Posterior vena cava (tissue), 2 donors: ENCODE measurements at regions not wholly inside any gene's neighbourhood (a gene's known extent, or its start where the extent isn't known, plus 50 kb on each side); places are given as distances from the start of the nearest gene placed in this dataset.
"Not testable (repeated sequence)": the region's sequence is repeated elsewhere in the genome, so short reads cannot be mapped to it uniquely, and the experiment has no call there.

Source experiments
- DNase-seq: peaks from one replicate; pipeline ENCODE4 v3.0.0-alpha.2; 2020; ENCODE audit warnings: low spot score
- intact Hi-C, 2 donors: fragments of 100-400 bp; cut with DNase I; formaldehyde crosslinking; loops; one replicate each; pipeline versions ENCODE4 v1.14.1 to v1.14.2; 2022 to 2023
- donor health status: DM: yes; HTN: yes; CAD: no.
- donor health status: DM: yes; HTN: yes; CAD: no.

GRCh38 chrX:10676235-10676957, 56.0 kb upstream of the MID1 start:
- no peak for DNase-seq

GRCh38 chrX:10677490-10677889, 57.1 kb upstream of the MID1 start:
- no peak for DNase-seq
- intact Hi-C loops = no loop called here

More at GRCh38 chrX:10676235-10676957, 56.0 kb upstream of the MID1 start:
- intact Hi-C loops = no loop called here

GRCh38 chrX:10679387-10679786, 59.0 kb upstream of the MID1 start:
- intact Hi-C loops = no loop called here
- no peak for DNase-seq

- intact Hi-C loops = loop anchor here in 1 of 2 donors (5.0 kb wide), 1 partner anchor 541 kb away; no protein-coding TSS in a partner anchor
- DNase-seq = no peak
These were observed 60.8 kb upstream of the MID1 start for GRCh38 chrX:10681167-10681566.

- intact Hi-C loops = loop anchor here in 1 of 2 donors (5.0 kb wide), 1 partner anchor 539 kb away; no protein-coding TSS in a partner anchor
- not testable (repeated sequence) for DNase-seq
These were observed 63.2 kb upstream of the MID1 start for GRCh38 chrX:10683631-10684030.

- intact Hi-C loops = no loop called here
- no peak for DNase-seq
These were observed 65.7 kb upstream of the MID1 start for GRCh38 chrX:10685923-10686595.

GRCh38 chrX:10691751-10692150, 71.4 kb upstream of the MID1 start:
- DNase-seq = not testable (repeated sequence)

GRCh38 chrX:10697616-10698317, 77.4 kb upstream of the MID1 start:
- intact Hi-C loops = no loop called here
- no peak for DNase-seq

More at GRCh38 chrX:10691751-10692150, 71.4 kb upstream of the MID1 start:
- intact Hi-C loops = not testable (repeated sequence)

GRCh38 chrX:10698318-10698640, 77.9 kb upstream of the MID1 start:
- no peak for DNase-seq
- intact Hi-C loops = no loop called here

GRCh38 chrX:10702031-10702430, 81.6 kb upstream of the MID1 start:
- intact Hi-C loops = no loop called here
- no peak for DNase-seq

- intact Hi-C loops, DNase-seq: not testable (repeated sequence)
These were observed 86.0 kb upstream of the MID1 start for GRCh38 chrX:10706342-10706741.

GRCh38 chrX:10707773-10708172, 87.4 kb upstream of the MID1 start:
- intact Hi-C loops = no loop called here
- DNase-seq = no peak

- intact Hi-C loops = no loop called here
- no peak for DNase-seq
These were observed 88.9 kb upstream of the MID1 start for GRCh38 chrX:10709276-10709675.

- intact Hi-C loops = no loop called here
- DNase-seq = no peak
These were observed 94.1 kb upstream of the MID1 start for GRCh38 chrX:10714531-10714930.

GRCh38 chrX:10722851-10723250, 102.5 kb upstream of the MID1 start:
- no peak for DNase-seq
- intact Hi-C loops = no loop called here

GRCh38 chrX:10725071-10725470, 104.7 kb upstream of the MID1 start:
- intact Hi-C loops = no loop called here

GRCh38 chrX:10726647-10727046, 106.3 kb upstream of the MID1 start:
- no peak for DNase-seq
- intact Hi-C loops = no loop called here

More at GRCh38 chrX:10725071-10725470, 104.7 kb upstream of the MID1 start:
- DNase-seq = no peak

- intact Hi-C loops = no loop called here
- no peak for DNase-seq
These were observed 108.5 kb upstream of the MID1 start for GRCh38 chrX:10728806-10729389.

- no peak for DNase-seq
- intact Hi-C loops = no loop called here
These were observed 119.0 kb upstream of the MID1 start for GRCh38 chrX:10739426-10739825.

GRCh38 chrX:10741003-10741402, 120.6 kb upstream of the MID1 start:
- intact Hi-C loops = no loop called here
- no peak for DNase-seq
